Activated T-cell treated with anti-CD3 and anti-CD28 coated beads, Interleukin-2, amount 50 U/mL, for 48 hours (primary cell): ENCODE measurements at regions not wholly inside any gene's neighbourhood (a gene's known extent, or its start where the extent isn't known, plus 50 kb on each side); places are given as distances from the start of the nearest gene placed in this dataset.
A peak's percentile ranks its signal among the peaks of the same experiment; 100 is the strongest.

Experiments
- DNase-seq, 2 experiments: peaks; one replicate each; pipeline ENCODE4 v3.0.0-alpha.2; 2020

DNA sequence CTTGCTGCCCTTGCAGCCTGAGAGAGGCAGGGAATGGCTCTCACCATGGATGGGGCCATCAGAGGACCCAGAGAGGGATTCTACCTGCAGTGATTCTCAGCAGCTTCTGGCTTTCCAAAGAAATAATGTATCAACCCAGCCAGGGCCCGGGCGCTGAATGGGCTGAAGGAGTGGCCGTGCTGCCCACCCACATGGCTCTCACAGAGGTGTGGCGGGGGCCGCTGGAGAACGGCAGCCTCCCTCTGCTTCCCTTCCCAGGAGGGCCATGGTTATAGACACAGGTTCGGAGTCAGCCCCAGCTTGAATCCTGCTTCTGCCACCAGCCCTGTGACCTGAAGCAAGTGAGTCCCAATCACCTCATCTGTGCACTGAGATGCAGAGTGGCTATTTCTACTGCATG is 82.7 kb downstream of the THAP12 start:
- no peak for DNase-seq

DNA sequence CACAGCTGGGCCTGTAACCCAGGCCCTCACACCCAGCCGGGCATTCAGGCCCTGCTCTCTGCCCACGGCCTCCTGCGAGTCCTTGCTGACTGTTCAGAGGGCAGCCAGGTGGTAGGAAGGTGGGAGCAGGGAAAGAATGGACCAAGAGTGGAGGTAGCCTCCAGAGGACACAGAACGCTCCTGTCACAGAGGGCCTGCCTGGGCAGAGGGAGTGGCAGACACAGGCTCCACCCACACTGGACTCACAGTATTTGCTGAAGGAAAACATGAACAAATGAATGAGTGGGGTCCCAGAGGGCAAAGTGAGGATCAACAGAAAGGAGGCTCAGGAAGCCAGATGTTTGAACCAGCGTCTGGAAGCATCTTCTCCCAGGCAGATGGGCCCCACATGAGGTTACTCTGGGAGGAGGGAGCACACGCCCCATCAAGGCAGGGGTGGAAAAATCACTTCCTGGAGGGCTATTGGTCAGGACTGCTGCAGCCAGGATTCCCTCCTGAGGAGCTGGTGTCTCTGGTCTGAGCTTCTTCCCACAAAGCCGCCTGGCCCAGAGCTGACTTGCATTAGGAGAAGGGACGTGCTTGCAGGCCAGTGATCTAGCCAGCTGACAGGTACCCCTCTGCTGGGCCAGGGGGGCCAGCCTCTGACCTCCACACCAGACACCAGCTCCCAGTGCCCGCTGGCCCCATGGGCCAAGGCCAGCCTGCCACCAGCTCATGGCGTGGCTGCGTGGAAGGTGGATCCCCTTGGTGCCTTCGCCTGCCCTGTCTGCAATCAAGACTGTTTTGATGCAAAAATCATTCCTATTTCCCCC is 84.0 kb downstream of the THAP12 start:
- DNase-seq, result no peak

DNA sequence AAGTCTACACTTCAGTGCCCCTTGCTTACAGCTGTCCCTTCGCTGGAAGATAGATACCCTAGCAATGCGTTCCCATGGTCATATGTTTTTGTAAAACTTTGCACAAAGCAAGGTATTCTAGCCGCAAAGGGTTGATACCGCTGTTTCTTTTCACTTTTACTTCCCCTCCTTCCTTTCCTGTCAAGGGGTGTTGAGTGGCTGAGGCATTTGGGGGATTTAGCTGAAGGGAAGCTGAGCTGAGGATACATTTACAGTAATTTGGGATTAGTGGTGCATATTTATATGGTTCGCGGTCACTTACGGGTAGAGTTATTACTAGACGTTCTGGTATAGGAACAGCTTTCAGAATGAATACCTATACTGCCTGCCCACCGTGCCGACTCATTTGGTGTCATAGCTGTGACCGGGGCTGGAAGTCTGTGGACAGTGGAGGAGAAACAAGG is 86.9 kb upstream of the WNT11 start:
- DNase-seq, result peak; percentile 64 to 66

DNA sequence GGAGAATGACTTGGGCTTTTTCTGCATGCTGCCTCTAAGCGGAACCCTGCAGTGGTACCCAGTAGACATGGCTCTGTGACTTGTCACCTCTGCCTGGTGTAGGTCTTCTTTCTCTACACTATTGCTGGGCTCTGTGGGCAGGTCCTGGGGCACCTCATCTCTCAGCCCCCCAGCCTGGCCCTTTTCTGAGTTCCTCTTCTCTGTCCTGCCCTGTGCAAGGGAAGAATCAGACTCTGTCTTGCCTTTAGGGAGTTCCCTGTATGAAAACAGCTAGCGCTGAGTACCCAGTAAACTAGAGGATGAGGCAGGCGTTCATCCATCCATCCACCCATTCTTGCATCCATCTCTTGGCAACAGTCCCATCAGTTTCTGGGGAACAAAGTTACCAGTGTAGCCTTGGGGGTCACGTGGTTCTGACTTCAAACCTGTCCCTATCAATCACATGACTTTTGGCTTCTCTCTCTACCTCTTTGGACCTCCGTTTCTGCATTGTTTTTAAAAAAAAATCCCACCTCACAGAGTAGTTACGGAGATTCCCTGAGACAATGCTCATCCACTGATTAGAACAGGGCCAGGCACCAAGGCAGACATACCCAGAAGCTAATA is 86.4 kb upstream of the WNT11 start:
- DNase-seq, result no peak

DNA sequence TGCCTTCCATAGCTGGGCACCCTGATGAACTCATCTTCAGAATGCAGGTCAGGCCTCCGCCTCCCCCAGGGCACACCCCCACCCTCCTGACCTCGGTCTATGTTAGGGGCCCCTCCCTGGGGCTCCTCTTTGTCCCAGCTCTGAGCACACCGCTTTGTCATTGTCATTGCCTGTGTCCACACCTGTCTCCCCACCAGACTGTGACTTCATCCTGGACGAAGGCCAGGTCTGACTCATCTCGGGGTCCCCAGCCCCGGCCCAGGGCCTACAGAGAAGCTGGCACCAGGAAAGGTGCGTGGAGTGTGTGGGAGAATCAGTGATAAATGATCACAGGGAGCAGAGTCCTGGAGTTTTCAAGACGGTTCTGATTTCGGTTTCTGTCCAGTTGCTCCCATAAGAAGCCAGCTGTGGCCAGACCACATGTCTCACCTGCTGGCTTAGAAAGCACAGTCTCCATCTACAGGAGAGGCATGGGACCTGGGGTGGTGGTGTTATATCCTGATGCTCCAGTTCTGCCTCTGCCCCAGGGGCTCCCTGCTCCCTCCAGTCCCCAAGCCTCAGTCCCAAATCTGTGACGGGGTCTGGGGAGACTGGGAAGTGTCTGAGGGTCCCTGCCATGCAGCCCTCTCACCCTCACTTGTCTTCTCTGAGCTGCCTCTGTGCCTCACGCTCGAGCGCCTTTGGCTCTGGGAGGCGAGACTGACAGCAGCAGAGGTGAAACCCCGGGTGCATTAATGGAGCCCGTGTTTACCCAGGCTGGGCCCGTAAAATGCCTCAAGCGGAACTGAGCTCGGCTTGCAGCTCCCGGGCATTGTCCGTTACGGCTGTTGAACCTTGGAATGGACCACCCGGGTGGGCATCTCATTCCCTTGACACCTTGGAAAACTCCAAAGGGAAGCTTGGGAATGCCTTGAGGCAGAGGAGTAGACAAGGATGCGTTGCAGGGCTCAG is 85.5 kb upstream of the WNT11 start:
- no peak for DNase-seq

DNA sequence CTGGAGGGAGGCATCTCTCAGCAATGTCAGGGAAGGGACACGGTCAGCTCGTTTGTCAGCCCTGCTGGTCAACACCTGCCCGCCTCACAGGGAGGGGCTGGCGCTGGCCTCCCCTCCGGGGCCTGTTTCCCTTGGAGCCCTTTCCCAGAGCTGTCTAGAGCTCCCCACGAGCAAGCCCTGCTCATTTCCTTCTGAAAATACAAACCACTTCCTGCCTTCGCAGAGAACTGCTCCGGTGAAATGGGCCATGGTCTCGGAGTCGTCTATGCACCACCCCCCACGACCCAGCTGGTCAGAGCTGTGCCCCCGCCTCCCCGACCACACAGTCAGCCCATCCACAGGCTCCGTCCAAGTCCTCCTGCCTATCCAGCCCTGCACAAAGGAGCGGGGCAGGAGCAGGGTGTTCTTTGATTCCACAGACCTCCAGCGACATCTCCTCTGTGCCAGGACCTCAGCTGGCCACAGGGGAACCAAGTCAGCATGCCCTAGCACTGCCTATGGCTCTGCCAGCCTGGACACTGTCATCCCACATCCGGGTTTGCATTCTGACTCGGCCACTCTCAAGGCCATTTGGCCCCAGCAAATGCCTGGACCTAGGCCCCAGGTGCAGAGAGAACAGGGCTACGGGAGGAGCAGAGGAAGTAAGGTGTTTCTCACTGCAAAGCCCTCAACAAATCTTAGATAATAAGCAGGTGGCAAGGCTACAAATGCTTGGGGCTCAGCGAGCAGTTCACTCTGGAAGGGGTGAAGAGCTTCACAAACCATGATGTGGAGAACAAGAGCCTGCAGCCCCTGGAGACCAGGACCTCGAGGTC is 82.1 kb upstream of the WNT11 start:
- DNase-seq, result peak; percentile 48 to 53

DNA sequence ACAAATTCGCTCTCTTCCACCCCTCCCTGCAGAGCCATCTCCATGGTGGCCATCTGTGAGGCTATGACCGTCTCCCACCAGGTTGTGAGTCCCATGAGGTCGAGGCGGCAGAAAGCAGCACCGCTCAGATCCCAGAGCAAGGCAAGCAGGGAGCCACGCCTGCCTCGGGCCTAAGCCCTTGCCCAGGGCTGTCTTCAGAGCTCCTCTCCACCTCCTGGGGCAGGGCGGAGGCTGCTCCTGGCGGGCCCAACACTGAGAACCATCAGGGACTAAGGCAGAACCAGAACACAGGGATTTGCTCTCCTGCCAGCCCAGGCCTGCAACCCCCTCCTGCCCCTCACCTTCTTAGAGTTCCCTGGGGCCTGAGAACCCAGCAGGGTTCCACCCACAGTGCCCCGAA is 80.9 kb upstream of the WNT11 start:
- no peak for DNase-seq

DNA sequence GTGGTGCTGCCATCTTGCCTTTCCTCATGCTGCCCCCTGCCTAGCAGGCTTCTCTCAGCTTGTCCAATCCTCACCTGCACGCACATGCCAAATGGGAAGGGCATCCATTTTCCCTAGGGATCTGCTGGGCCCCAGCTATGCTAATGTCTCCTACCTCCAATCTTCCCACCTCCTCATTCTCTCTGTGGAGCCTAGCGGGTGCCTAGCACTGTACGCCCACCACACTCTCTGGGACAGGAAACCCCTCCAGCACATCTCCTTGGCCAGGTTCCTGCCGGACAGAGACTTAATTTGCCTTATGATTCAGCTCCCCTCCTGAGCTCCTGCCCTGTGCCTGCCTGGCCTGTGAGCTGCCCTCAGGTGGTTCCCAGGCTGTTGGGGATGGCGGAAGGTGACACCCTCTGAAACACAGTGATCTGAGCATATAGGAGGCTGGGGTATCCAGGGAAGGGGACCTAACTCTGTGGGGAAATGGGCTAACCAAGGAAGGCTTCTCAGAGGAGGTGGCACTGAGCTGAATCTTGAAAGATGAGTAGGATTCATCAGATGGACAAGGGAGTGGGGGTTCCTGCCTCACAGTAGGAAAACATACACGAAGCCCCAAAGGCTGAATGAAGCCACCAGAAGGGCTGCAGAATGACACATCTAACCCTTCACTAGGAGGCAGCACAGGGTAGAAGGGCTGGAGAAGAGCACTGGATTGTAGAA is 79.2 kb upstream of the WNT11 start:
- DNase-seq, result no peak

DNA sequence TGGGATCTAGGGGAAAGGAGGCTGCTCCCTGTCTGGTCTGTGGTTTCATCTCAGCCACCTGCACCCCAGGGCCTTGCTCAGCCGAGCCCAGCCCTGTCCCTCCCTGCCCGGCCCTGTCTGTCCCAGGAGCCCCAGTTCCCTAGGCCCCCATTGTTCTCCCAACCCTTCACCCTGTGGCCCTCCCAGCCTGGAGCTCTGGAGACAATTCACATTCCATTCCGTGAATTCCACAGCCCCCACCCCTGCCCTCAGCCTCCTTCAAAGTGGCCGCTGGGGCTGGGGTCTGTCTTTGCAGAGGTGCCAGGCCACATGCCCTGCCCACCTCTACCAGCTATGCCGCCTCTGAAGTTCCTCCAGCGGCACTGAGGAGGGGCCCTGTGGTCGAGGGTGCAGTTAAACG is 77.9 kb upstream of the WNT11 start:
- no peak for DNase-seq

DNA sequence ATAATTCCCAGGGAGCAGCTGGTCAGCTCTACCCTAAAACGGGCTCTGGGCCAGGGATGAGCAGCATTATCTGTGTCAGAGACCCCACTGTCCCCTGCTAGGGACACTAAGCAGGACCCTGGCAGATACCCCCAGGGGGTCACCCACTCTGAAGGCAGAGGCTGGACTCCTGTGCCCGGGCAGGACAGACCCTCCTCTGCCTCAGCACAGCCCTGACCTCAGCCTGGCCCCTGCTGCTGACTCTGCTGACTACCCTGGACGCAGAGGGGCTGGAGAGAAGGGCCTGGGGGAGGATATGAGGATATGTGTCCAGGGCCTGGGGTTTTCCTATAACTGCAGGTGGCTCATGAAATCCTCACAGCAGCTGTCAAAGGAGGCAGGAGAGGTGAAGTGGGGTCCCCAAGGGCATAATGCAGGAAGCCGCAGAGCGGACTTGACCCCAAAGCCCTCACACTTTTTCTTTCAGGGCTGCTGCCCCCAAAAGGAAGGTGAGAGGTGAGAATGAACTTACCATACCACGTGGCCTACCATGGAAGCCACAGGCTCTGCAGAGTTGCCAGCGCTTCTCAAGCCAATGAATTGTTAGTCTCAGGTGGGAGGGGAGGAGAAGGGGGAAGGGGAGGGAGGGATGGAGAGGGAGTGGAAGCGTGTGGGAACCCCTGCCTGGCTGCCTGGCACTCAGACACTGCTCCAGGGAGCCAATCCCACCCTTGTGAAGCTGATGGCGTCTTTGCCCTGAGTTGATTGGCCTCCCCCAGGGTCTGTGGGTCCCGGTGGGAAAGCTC is 76.7 kb upstream of the WNT11 start:
- DNase-seq, result no peak

DNA sequence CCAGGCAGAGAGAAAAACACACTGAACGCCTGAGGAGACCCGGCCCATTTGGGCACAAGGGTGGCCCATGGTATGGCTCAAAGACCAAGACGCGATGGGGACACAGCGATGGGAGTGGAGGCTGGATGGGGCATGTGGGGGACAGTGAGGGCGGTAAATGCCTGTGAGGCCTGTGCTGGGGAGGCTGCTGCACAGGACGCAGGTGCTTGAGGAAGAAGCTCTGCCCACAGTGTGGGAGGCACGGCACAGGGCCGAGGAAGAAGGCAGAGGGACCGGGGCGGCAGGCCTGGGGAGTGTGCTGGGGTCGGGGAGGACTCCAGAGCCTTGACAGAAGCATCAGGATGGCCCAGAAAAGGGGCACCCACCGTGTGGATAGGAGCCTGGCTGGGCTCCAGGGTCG is 75.9 kb upstream of the WNT11 start:
- DNase-seq, result no peak

DNA sequence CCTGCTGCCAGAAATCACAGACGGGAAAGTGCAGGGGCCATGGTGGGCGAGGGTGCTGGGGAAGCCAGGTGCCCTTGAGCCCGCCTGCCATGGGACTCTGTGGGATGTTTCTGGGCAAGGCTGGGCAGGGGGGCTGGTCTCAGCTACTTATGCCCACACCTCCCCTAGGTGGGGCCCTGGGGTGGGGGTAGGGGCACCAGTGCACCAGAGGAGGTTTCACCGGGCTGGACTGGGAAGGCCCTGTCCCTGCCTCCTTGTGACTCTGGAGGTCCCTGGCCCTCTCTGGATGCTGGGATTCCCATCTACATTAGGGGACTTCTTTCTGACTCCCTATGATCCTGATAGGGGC is 75.2 kb upstream of the WNT11 start:
- DNase-seq, result no peak

DNA sequence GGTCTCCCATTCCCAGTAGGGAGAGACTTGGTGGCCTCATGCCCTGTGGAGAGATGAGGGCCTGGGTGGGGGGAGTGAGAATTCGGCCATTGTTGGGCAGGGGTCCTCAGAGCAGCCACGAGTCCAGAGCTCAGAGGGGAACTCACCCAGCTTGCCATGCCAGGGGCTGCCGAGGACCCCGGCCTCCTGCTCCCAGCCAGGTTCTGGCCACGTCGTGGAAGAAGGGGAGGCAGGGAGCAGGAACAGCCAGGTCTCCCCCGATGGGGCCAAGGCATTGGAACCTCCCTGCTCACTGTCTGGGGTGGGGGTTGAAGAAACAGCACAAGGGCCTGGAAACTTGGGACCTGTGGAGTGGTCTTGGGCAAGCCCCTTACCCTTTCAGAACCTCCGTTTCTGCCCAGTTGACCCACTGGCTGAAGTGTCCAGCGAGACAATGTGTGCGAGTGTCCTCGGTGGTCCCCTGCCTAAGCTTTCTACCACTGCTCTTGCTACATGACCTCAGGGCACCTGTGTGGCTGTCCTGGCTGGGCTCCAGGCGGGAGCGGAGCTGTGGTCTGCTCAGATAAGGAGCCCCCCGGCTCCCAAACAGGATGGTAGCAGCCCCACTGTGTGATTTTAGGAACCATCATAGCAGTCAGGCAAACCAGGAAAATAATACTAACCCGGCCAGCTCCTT is 74.7 kb upstream of the WNT11 start:
- no peak for DNase-seq

DNA sequence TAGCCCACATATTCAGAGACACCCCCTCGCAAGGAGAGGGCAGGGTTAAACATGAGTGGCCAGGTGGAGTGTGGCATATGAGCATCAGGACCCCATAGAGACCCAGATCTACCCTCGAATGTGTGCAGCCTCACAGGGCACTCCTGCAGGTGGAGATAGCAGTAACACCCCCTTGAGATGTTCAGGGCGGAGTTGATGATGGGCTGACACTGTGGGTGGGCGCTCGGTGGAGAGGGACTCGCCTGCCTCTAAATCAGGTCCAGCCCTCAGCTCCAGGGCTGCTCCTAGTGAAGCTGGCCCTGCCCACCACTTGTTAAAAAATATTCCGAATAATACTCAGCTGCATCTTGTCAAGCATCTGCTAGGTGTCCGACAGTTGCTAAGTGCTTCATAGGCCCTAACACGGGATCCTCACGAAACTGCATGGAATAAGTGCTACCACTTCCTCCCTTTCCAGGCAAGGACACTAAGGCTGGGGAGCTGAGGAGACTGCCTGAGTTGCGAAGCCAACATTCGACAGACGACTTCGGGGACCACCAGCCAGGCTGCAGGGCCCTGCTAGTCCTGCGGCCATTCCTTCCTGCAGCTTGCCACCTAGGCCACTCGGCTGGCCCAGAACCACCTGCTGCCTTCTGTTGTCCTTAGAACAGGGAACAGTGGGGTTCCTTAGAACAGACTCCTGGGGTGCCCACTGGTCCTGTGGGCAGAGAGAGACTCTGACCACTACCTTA is 74.0 kb upstream of the WNT11 start:
- no peak for DNase-seq

DNA sequence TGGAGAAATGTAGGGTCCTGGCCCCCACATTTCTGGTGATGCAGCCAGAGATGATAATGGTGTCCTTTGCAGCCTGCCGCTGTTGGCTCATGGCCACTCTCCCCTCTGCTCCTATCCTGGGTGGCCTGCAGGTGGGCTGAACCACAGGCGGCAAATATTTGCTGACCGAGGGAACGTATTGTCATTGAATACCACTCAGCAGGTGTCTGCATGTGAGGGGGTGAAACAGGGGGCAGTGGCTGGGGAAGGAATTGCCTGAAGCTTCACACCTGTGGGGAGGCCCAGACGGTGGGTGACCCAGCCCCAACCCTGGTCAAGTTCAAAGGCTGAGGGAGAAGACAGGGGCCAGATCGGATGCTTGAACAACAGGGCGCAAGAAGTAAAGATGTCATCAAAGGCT is 73.3 kb upstream of the WNT11 start:
- no peak for DNase-seq

DNA sequence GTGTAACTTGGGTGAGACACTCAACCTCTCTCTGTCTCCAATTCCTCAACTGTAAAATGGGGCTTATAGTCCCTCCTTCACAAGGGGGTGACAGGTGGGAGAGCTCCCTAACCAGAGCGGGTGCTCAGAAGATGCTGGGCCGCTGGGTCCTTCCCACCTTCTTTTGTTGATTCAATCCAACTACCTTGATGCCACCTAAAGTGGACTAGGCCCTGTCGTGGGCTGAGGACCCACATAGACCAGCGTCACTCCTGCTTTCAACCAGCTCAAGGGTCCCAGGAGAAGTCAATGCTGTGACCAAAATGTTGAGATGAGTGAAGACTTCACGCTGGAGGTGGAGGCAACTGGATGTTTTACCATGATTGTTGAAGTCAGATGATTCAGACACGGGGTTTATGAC is 72.7 kb upstream of the WNT11 start:
- no peak for DNase-seq

DNA sequence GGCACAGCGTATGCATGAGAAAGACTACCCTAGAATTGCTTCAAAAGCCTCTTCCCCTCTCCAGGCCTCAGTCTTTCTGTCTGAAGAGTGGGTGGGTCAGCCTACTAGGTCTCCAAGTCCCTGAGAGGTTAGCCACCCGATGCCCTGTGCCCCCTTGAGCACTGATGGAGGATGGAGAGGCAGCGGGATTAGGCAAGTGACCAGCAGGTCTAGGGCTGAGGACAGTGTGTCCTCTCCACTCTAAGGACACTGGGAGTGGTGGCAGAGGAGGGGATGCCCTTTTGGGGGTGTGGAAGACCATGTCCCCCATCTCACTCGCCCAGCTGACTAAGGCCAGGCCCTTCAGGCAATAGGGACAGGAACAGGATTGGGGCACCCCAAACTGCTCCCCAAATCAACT is 72.2 kb upstream of the WNT11 start:
- DNase-seq, result no peak

DNA sequence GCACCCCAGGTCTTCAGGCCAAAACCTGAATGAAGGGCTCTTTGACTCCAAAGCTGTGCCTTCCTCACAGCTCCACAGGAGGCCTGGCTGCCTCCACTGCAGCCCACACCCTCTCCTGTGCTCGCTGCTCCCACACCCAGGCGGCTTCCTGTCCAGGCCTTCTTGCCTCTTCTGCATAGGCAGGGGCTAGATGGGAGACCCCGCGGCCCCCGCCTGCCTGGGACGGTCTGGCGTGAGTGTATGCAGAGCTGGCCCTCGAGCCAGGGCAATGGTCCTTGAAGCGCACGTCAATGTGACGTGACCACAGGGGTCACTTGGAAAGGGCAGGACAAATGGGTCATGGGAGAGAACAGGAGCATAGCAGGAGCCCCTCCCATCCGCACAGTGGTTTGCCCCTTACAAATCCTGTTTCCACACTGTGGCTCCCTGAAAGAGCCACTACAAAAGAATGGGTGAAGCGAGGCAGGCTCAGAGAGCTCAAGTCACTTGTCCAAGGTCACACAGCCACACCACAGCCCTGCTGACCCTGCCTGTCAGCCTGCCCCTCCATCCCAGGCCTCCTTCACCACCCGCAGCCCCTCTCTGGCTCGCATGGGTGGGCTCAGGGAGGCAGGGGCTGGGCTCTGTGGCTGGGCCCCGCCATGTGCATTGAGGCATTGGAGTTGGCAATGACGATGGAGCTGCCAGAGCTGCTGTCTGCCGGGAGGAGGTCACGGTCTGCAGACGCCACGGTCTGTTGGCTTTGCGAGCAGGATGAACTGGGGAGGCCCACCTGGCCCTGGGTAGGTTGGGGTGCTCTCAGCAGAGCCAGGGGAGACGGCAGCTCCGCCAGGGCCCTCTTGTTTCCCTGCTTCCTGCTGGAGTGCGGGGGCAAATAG is 71.2 kb upstream of the WNT11 start:
- no peak for DNase-seq

DNA sequence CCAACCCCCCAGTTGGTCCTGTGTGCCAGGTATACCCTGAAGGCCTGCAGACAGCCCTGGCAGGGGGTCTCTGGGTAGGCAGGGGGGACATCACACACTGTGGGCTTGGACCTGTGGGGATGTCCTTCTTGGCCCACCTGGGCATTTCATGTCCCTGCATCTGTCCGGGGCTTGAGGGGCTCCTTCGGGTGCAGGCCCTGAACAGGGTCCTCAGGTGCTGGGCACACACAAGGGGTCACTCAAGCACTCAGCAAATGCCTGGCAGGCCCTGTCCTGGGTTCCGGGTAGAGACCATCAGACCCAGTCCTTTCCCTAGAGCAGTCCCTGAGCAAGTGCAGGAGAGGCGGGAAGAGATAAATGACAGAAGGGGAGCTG is 70.5 kb upstream of the WNT11 start:
- no peak for DNase-seq
